Mesenchymal stem cell (in vitro differentiated cells and primary cell): ENCODE measurements at regions not wholly inside any gene's neighbourhood (a gene's known extent, or its start where the extent isn't known, plus 50 kb on each side); places are given as distances from the start of the nearest gene placed in this dataset.

ENCODE experiments used
- DNase-seq: peaks from one replicate; pipeline ENCODE4 v3.0.0-alpha.2; 2013
- H2AFZ ChIP-seq: one replicate; pipeline ENCODE4 v1.6.1; 2013; ENCODE audit warnings: low read depth, mild to moderate bottlenecking, control low read depth, inconsistent platforms, low read length, moderate library complexity
- H2AK5ac ChIP-seq: 2 replicates; pipeline ENCODE4 v1.6.1; 2013; ENCODE audit warnings: low read length, moderate library complexity, mild to moderate bottlenecking, inconsistent platforms; ENCODE audit not compliant: severe bottlenecking
- H2BK120ac ChIP-seq: one replicate; pipeline ENCODE4 v1.6.1; 2013; ENCODE audit warnings: low read depth, mild to moderate bottlenecking, inconsistent platforms, low read length, moderate library complexity
- H2BK12ac ChIP-seq, 2 experiments: one replicate each; pipeline ENCODE4 v1.6.1; 2013; ENCODE audit warnings: inconsistent platforms in 2 of 2, low read length in 2 of 2, mild to moderate bottlenecking in 2 of 2, moderate library complexity in 2 of 2, control low read depth in 1 of 2
- H2BK15ac ChIP-seq: one replicate; pipeline ENCODE4 v1.6.1; 2013; ENCODE audit warnings: mild to moderate bottlenecking, low read depth, inconsistent platforms; ENCODE audit not compliant: poor library complexity, severe bottlenecking
- H2BK5ac ChIP-seq: 2 replicates; pipeline ENCODE4 v1.6.1; 2013; ENCODE audit warnings: low read depth, mild to moderate bottlenecking, low read length, control low read depth, inconsistent platforms; ENCODE audit not compliant: poor library complexity, severe bottlenecking
- H3K14ac ChIP-seq, 2 experiments: one replicate each; pipeline ENCODE4 v1.6.1; 2013; ENCODE audit warnings: inconsistent platforms in 2 of 2, low read length in 2 of 2, control low read depth in 1 of 2, mild to moderate bottlenecking in 1 of 2, moderate library complexity in 1 of 2
- H3K18ac ChIP-seq, 2 experiments: one replicate each; pipeline ENCODE4 v1.6.1; 2013; ENCODE audit warnings: inconsistent platforms in 2 of 2, low read length in 2 of 2, control low read depth in 1 of 2, low read depth in 1 of 2, mild to moderate bottlenecking in 1 of 2
- H3K23ac ChIP-seq, 2 experiments: one replicate each; pipeline ENCODE4 v1.6.1; 2013; ENCODE audit warnings: inconsistent platforms in 2 of 2, low read length in 2 of 2, mild to moderate bottlenecking in 2 of 2, moderate library complexity in 2 of 2, control low read depth in 1 of 2
- H3K27ac ChIP-seq: 2 replicates; pipeline ENCODE4 v1.5.1; 2013; ENCODE audit warnings: mild to moderate bottlenecking, moderate library complexity, low read length, control low read depth, inconsistent platforms; ENCODE audit not compliant: poor library complexity, severe bottlenecking
- H3K27me3 ChIP-seq, 2 experiments: 2 replicates each; pipeline versions ENCODE4 v1.6.1 to v1.7.0; 2013; ENCODE audit warnings: low read length in 2 of 2, mild to moderate bottlenecking in 2 of 2, moderate library complexity in 2 of 2, control low read depth in 1 of 2, inconsistent platforms in 1 of 2; ENCODE audit not compliant: control insufficient read depth in 1 of 2, insufficient read depth in 1 of 2
- H3K36me3 ChIP-seq, 2 experiments: 2 replicates each; pipeline versions ENCODE4 v1.6.1 to v1.7.0; 2013; ENCODE audit warnings: low read length in 2 of 2, control low read depth in 1 of 2, inconsistent platforms in 1 of 2, low read depth in 1 of 2, mild to moderate bottlenecking in 1 of 2; ENCODE audit not compliant: insufficient read depth in 2 of 2, control insufficient read depth in 1 of 2
- H3K4ac ChIP-seq, 2 experiments: one replicate each; pipeline ENCODE4 v1.6.1; 2013; ENCODE audit warnings: inconsistent platforms in 2 of 2, low read length in 2 of 2, mild to moderate bottlenecking in 2 of 2, moderate library complexity in 2 of 2, control low read depth in 1 of 2, low read depth in 1 of 2
- H3K4me1 ChIP-seq: 2 replicates; pipeline ENCODE4 v1.6.1; 2013; ENCODE audit warnings: low read depth, low read length, control low read depth; ENCODE audit not compliant: control insufficient read depth, insufficient read depth
- H3K4me2 ChIP-seq: 2 replicates; pipeline ENCODE4 v1.6.1; 2013; ENCODE audit warnings: low read length, mild to moderate bottlenecking, inconsistent platforms; ENCODE audit not compliant: poor library complexity, severe bottlenecking
- H3K4me3 ChIP-seq, 2 experiments: 2 replicates each; pipeline versions ENCODE4 v1.5.1 to v1.7.0; 2013; ENCODE audit warnings: low read length in 2 of 2, mild to moderate bottlenecking in 2 of 2, control low read depth in 1 of 2, low read depth in 1 of 2; ENCODE audit not compliant: insufficient read depth in 1 of 2
- H3K79me1 ChIP-seq: replicated peaks from 2 replicates; pipeline ENCODE4 v1.6.1; 2013; ENCODE audit warnings: mild to moderate bottlenecking, control low read depth, low read length, inconsistent platforms; ENCODE audit not compliant: poor library complexity, severe bottlenecking
- H3K9ac ChIP-seq: 2 replicates; pipeline ENCODE4 v1.7.0; 2013; ENCODE audit warnings: mild to moderate bottlenecking, low read length, moderate library complexity
- H3K9me3 ChIP-seq: 2 replicates; pipeline ENCODE4 v1.7.0; 2013; ENCODE audit warnings: mild to moderate bottlenecking, low read length; ENCODE audit not compliant: control insufficient read depth
- H4K8ac ChIP-seq: one replicate; pipeline ENCODE4 v1.6.1; 2013; ENCODE audit warnings: inconsistent platforms, mild to moderate bottlenecking, low read length, moderate library complexity
- H4K91ac ChIP-seq: one replicate; pipeline ENCODE4 v1.6.1; 2013; ENCODE audit warnings: mild to moderate bottlenecking, low read length, inconsistent platforms
- WGBS: methylation state at CpG from one replicate; pipeline ENCODE4 v1.1.7; 2013; ENCODE audit warnings: mixed read lengths; 5-methylcytosine and 5-hydroxymethylcytosine counted together

- Histone ChIP-seq H3K27ac (no peak overlapping the region), H3K14ac (no peak overlapping the region), H3K36me3 (no peaks in the 10 kb centered on the region), H2BK12ac (peak overlapping the region; percentile 21 to 46), H2AFZ (no peak overlapping the region), H3K27me3 (no peaks in the 10 kb centered on the region), H3K4me2 (no peak overlapping the region), H2BK120ac (no peak overlapping the region), H3K9ac (no peak overlapping the region), H3K4me1 (peaks cover 64% of the 10 kb centered on the region), H2BK5ac (no peak overlapping the region), H3K4me3 (no peak overlapping the region), H2BK15ac (no peak overlapping the region), H4K8ac (no peak overlapping the region), H4K91ac (peak overlapping the region; percentile 72), H2AK5ac (peak overlapping the region; percentile 34), H3K4ac (peak overlapping the region in 1 of 2 experiments; percentile 17), H3K18ac (peak overlapping the region; percentile 30 to 54), H3K9me3 (peaks cover 8% of the 10 kb centered on the region), H3K23ac (no peak overlapping the region), H3K79me1 (no peaks in the 10 kb centered on the region)
- DNase-seq = no peak
- 84% methylated on average over 12 of the region's 13 CpGs for WGBS
Observed at GRCh38 chr6:44007818-44008621, 119.2 kb downstream of the MRPL14 start.

GRCh38 chr6:44006872-44007303, 120.4 kb downstream of the MRPL14 start:
- H3K4me2 ChIP-seq = no peak overlapping the region
- H3K9ac ChIP-seq = no peak overlapping the region
- H3K14ac ChIP-seq = no peak overlapping the region
- WGBS = 69% methylated on average over 6 of the region's 6 CpGs
- peak overlapping the region; percentile 39 for H4K8ac ChIP-seq
- H3K4me1 ChIP-seq = peaks cover 67% of the 10 kb centered on the region
- no peak overlapping the region for H2BK120ac ChIP-seq
- no peaks in the 10 kb centered on the region for H3K9me3 ChIP-seq
- no peaks in the 10 kb centered on the region for H3K36me3 ChIP-seq
- no peaks in the 10 kb centered on the region for H3K27me3 ChIP-seq
- H3K79me1 ChIP-seq = no peaks in the 10 kb centered on the region
- no peak overlapping the region for H2BK5ac ChIP-seq
- no peak overlapping the region for H3K27ac ChIP-seq
- no peak overlapping the region for H4K91ac ChIP-seq
- no peak overlapping the region for H2BK15ac ChIP-seq
- H3K4me3 ChIP-seq = no peak overlapping the region
- peak overlapping the region in 1 of 2 experiments; percentile 44 for H3K18ac ChIP-seq
- no peak overlapping the region for H2AFZ ChIP-seq
- H2BK12ac ChIP-seq = peak overlapping the region in 1 of 2 experiments; percentile 73
- H2AK5ac ChIP-seq = peak overlapping the region; percentile 23
- H3K4ac ChIP-seq = peak overlapping the region in 1 of 2 experiments; percentile 43
- no peak for DNase-seq
- no peak overlapping the region for H3K23ac ChIP-seq

DNA sequence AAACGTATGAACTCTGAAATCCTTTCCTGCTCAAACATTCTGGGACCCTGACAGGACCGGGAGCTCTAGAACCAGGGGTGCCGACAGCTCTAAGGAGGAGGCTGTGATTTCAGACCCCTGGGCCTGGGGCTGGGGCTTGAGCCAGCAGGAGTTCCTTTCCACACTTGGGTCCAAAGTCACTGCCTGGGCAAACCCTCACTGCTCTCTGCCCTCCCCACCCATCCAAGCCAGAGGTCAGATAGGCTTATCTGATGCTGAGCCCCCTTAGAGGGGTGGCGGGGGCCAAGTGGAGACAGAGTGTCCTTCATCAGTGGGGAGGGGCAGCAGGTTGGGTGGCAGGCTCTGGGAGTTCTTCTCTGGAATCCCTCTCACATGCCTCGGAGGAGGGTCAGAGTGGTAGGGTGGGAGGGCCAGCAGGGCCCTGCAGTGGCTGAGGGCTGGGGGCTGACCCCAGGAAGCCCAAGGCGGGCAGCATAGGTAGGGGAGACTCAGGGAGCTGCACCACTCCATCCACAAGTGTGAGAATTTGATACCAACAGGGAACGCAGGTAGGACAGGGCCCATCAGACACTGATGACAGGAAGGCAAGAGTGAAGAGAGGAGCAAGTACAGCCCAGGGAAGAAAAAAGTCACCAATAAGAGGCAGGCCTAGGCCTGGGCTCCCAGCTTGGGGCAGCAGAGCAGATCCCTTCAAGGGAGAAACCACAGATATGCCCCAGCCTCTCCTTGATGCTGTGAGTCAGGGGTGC, 121.0 kb downstream of the MRPL14 start:
- Histone ChIP-seq H3K4me3 (no peak overlapping the region), H3K4ac (peak overlapping the region in 1 of 2 experiments; percentile 43), H3K27ac (no peak overlapping the region), H4K8ac (peak overlapping the region; percentile 46), H3K9me3 (no peaks in the 10 kb centered on the region), H3K4me2 (no peak overlapping the region), H2AK5ac (peak overlapping the region; percentile 73), H4K91ac (peak overlapping the region; percentile 62), H3K18ac (peak overlapping the region; percentile 44 to 47), H3K27me3 (no peaks in the 10 kb centered on the region), H2BK12ac (peak overlapping the region; percentile 80 to 81), H2AFZ (no peak overlapping the region), H3K79me1 (no peaks in the 10 kb centered on the region), H2BK15ac (peak overlapping the region; percentile 38), H3K36me3 (no peaks in the 10 kb centered on the region), H2BK120ac (no peak overlapping the region), H2BK5ac (no peak overlapping the region), H3K14ac (peak overlapping the region in 1 of 2 experiments; percentile 5), H3K23ac (no peak overlapping the region), H3K4me1 (peaks cover 68% of the 10 kb centered on the region), H3K9ac (no peak overlapping the region)
- peak; percentile 74 for DNase-seq
- WGBS = 88% methylated on average over 7 of the region's 7 CpGs

GRCh38 chr6:44005507-44005903, 121.7 kb downstream of the MRPL14 start:
- Histone ChIP-seq H4K8ac (no peak overlapping the region), H3K23ac (no peak overlapping the region), H3K4me1 (peaks cover 69% of the 10 kb centered on the region), H2AFZ (no peak overlapping the region), H3K4ac (peak overlapping the region; percentile 25 to 54), H3K9me3 (no peaks in the 10 kb centered on the region), H2BK5ac (no peak overlapping the region), H3K18ac (peak overlapping the region; percentile 27 to 75), H3K79me1 (no peaks in the 10 kb centered on the region), H2BK12ac (peak overlapping the region in 1 of 2 experiments; percentile 80), H2BK15ac (no peak overlapping the region), H4K91ac (peak overlapping the region; percentile 82), H2BK120ac (peak overlapping the region; percentile 66), H3K14ac (no peak overlapping the region), H3K9ac (no peak overlapping the region), H3K27me3 (no peaks in the 10 kb centered on the region), H3K36me3 (no peaks in the 10 kb centered on the region), H3K27ac (no peak overlapping the region), H3K4me3 (no peak overlapping the region), H2AK5ac (peak overlapping the region; percentile 57), H3K4me2 (no peak overlapping the region)
- 74% methylated on average over 3 of the region's 3 CpGs for WGBS
- DNase-seq = no peak
